B cell (primary cell): ENCODE measurements at regions not wholly inside any gene's neighbourhood (a gene's known extent, or its start where the extent isn't known, plus 50 kb on each side); places are given as distances from the start of the nearest gene placed in this dataset.

Experiments
- ATAC-seq: fragments of 200-7000 bp; cut with Tn5 transposase; one replicate; pipeline ENCODE4 v1.10.0; 2021; ENCODE audit warnings: low read depth, mild to moderate bottlenecking, moderate number of reproducible peaks, moderate library complexity
- CTCF ChIA-PET: fragments of 350-600 bp; sonication (Branson Sonifier 250); formaldehyde crosslinking; loops from one replicate; lab custom pipeline; 2021; ENCODE audit warnings: antibody characterized with exemption, inconsistent platforms; lab: Charles Lee
- POLR2A ChIA-PET: fragments of 350-600 bp; sonication (Branson Sonifier 250); formaldehyde crosslinking; loops from one replicate; lab custom pipeline; 2021; ENCODE audit warnings: antibody characterized with exemption; lab: Charles Lee
- DNase-seq: peaks from one replicate; pipeline ENCODE4 v3.0.0; 2013
- H2AFZ ChIP-seq: 2 replicates; pipeline ENCODE4 v1.6.1; 2012; ENCODE audit warnings: mild to moderate bottlenecking, low read depth, low read length; ENCODE audit not compliant: insufficient read depth, poor library complexity, severe bottlenecking
- H3K27ac ChIP-seq, 2 donors: 1 replicate in 1 of 2; 2 replicates in 1 of 2; pipeline ENCODE4 v1.5.1; 2012 to 2013; ENCODE audit warnings: low read length in 2 of 2, mild to moderate bottlenecking in 2 of 2, moderate library complexity in 1 of 2
- H3K27me3 ChIP-seq, 4 experiments: fragments of 200-600 bp in 1 of 4; sonication (generic) in 1 of 4; replicated peaks in 1 of 4; 1 replicate in 2 of 4; 2 replicates in 2 of 4; pipeline versions ENCODE4 v1.6.1 to v1.7.0; 2013 to 2016; ENCODE audit warnings: low read length in 3 of 4, mild to moderate bottlenecking in 2 of 4, mixed read lengths in 1 of 4, moderate library complexity in 1 of 4; ENCODE audit not compliant: insufficient read depth in 4 of 4, control insufficient read depth in 3 of 4; ENCODE audit errors: control extremely low read depth in 1 of 4
- H3K36me3 ChIP-seq, 2 experiments: replicated peaks in 1 of 2; 1 replicate in 1 of 2; 2 replicates in 1 of 2; pipeline versions ENCODE4 v1.6.1 to v1.7.1; 2013; ENCODE audit warnings: low read length in 1 of 2; ENCODE audit not compliant: insufficient read depth in 2 of 2, control insufficient read depth in 1 of 2; ENCODE audit errors: control extremely low read depth in 1 of 2, extremely low read depth in 1 of 2
- H3K4me1 ChIP-seq, 2 donors: fragments of 200-600 bp in 1 of 2; sonication (generic) in 1 of 2; 1 replicate in 1 of 2; 2 replicates in 1 of 2; pipeline versions ENCODE4 v1.5.1 to v1.6.1; 2013 to 2017; ENCODE audit warnings: low read length in 2 of 2; ENCODE audit not compliant: control insufficient read depth in 2 of 2, insufficient read depth in 2 of 2
- H3K4me2 ChIP-seq: replicated peaks from 2 replicates; pipeline ENCODE3; 2012; ENCODE audit warnings: mild to moderate bottlenecking, low read depth, low read length; ENCODE audit not compliant: poor library complexity, severe bottlenecking
- H3K4me3 ChIP-seq, 5 experiments: fragments of 200-600 bp in 1 of 5; sonication (generic) in 1 of 5; 1 replicate in 3 of 5; 2 replicates in 2 of 5; pipeline versions ENCODE4 v1.5.1 to v1.7.0; 2011 to 2016; ENCODE audit warnings: low read length in 4 of 5, mild to moderate bottlenecking in 4 of 5, low read depth in 2 of 5, control low read depth in 1 of 5, moderate library complexity in 1 of 5; ENCODE audit not compliant: insufficient read depth in 1 of 5; ENCODE audit errors: control extremely low read depth in 1 of 5, extremely low read depth in 1 of 5
- H3K79me2 ChIP-seq: fragments of 200-600 bp; sonication (generic); one replicate; pipeline ENCODE4 v1.6.0; 2016; ENCODE audit warnings: low read length; ENCODE audit not compliant: control insufficient read depth, insufficient read depth
- H3K9ac ChIP-seq: fragments of 200-600 bp; sonication (generic); 2 replicates; pipeline ENCODE4 v1.6.1; 2017; ENCODE audit warnings: mild to moderate bottlenecking, low read length, moderate library complexity
- H3K9me3 ChIP-seq, 3 donors: one replicate each; pipeline versions ENCODE4 v1.6.1 to v1.7.1; 2013; ENCODE audit warnings: low read length in 2 of 3; ENCODE audit not compliant: control insufficient read depth in 2 of 3, insufficient read depth in 1 of 3; ENCODE audit errors: control extremely low read depth in 1 of 3
- H4K20me1 ChIP-seq: 2 replicates; pipeline ENCODE4 v1.6.0; 2012; ENCODE audit warnings: mild to moderate bottlenecking, low read length; ENCODE audit not compliant: insufficient read depth, control insufficient read depth, poor library complexity, severe bottlenecking
- H3K27ac Mint-ChIP-seq: one replicate; pipeline ENCODE4 v1.8.0; 2021; ENCODE audit warnings: mixed read lengths
- H3K27me3 Mint-ChIP-seq: one replicate; pipeline ENCODE4 v1.8.0; 2021; ENCODE audit warnings: mixed read lengths
- H3K4me1 Mint-ChIP-seq: one replicate; pipeline ENCODE4 v1.8.0; 2021; ENCODE audit warnings: mixed read lengths
- H3K4me3 Mint-ChIP-seq: one replicate; pipeline ENCODE4 v1.8.0; 2021; ENCODE audit warnings: mixed read lengths
- H3K9me3 Mint-ChIP-seq: one replicate; pipeline ENCODE4 v1.8.0; 2022; ENCODE audit warnings: mixed read lengths; ENCODE audit not compliant: insufficient read depth
- EZH2 ChIP-seq: IDR thresholded peaks from 2 replicates; pipeline ENCODE4 v1.6.1; 2012; ENCODE audit warnings: borderline replicate concordance, low read depth, mild to moderate bottlenecking, moderate library complexity, low read length; ENCODE audit not compliant: insufficient read depth, poor library complexity, severe bottlenecking
- WGBS: methylation state at CpG from one replicate; pipeline ENCODE4 v1.1.5; 2013; ENCODE audit warnings: missing lambda C conversion rate; ENCODE audit not compliant: insufficient coverage; 5-methylcytosine and 5-hydroxymethylcytosine counted together
- intact Hi-C: fragments of 100-400 bp; cut with micrococcal nuclease; formaldehyde crosslinking; loops from one replicate; pipeline ENCODE4 v1.10.0; 2022
- TF ChIP-seq, protein P1 (sequence below): fragments of 200-600 bp; IDR thresholded peaks from one replicate; pipeline ENCODE4 v1.8.0; 2022; ENCODE audit warnings: antibody characterized with exemption, mild to moderate bottlenecking

DNA sequence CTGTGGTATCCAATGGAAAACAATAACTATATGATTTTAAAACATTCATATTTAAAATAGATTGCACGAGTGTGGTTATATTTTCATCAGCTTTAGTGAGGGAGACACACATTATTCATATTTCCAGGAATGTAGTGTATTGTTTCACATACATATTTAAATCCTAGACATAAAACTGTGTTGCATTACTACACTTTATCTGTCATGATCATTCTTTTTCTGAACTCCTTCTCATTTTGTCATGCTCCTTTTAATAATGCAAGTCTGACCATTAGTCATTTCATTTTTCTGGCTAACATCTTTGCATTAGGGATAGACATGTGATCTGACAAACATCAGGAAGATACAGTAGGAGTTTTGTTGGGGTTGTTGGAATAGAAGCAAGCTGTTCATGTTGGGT, 1382.7 kb downstream of the PCDH7 start:
- H2AFZ ChIP-seq = no peak overlapping the region
- CTCF ChIA-PET = no interaction called here
- Mint-ChIP-seq H3K4me3 (no peak overlapping the region), H3K27me3 (no peaks in the 10 kb centered on the region), H3K27ac (no peak overlapping the region), H3K4me1 (no peaks in the 10 kb centered on the region), H3K9me3 (no peaks in the 10 kb centered on the region)
- H3K36me3 ChIP-seq = no peaks in the 10 kb centered on the region
- no peaks in the 10 kb centered on the region for H3K4me1 ChIP-seq
- H3K9me3 ChIP-seq = peaks cover 0 to 1% (median 0%) of the 10 kb centered on the region in 3 donors
- no CpG with 5 or more reads among the region's 1 CpG for WGBS
- H3K9ac ChIP-seq = no peak overlapping the region
- intact Hi-C loops = no loop called here
- TF ChIP-seq, protein P1, sequence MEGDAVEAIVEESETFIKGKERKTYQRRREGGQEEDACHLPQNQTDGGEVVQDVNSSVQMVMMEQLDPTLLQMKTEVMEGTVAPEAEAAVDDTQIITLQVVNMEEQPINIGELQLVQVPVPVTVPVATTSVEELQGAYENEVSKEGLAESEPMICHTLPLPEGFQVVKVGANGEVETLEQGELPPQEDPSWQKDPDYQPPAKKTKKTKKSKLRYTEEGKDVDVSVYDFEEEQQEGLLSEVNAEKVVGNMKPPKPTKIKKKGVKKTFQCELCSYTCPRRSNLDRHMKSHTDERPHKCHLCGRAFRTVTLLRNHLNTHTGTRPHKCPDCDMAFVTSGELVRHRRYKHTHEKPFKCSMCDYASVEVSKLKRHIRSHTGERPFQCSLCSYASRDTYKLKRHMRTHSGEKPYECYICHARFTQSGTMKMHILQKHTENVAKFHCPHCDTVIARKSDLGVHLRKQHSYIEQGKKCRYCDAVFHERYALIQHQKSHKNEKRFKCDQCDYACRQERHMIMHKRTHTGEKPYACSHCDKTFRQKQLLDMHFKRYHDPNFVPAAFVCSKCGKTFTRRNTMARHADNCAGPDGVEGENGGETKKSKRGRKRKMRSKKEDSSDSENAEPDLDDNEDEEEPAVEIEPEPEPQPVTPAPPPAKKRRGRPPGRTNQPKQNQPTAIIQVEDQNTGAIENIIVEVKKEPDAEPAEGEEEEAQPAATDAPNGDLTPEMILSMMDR = no peak
- no peaks in the 10 kb centered on the region for H3K79me2 ChIP-seq
- no peak for DNase-seq
- H3K4me2 ChIP-seq = no peak overlapping the region
- no peak overlapping the region for H3K27ac ChIP-seq
- H4K20me1 ChIP-seq = no peaks in the 10 kb centered on the region
- POLR2A ChIA-PET = no interaction called here
- ATAC-seq = no peak
- no peak overlapping the region for H3K4me3 ChIP-seq
- H3K27me3 ChIP-seq = no peaks in the 10 kb centered on the region

DNA sequence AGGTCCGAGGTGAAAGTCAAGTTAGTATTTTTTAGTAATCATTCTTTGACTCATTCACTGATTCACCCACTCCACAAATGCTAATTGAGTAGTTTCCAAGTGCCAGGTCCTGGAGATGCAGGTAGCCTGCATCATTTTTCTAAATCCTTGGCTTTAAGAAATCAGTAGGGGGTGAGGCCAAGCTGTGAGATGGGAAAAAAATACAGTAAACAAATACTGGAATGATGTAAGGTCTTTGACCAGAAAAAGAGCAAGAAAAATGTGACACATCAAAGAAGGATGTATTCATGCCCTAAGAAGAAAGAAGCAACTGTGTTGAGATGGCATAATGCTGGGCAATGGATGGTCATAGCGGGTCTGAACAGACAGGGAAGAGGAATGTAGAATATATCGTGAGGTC, 1386.6 kb downstream of the PCDH7 start:
- Histone ChIP-seq H3K4me1 (no peaks in the 10 kb centered on the region), H3K79me2 (no peaks in the 10 kb centered on the region), H3K27ac (no peak overlapping the region), H2AFZ (no peak overlapping the region), H3K27me3 (no peaks in the 10 kb centered on the region), H3K36me3 (no peaks in the 10 kb centered on the region), H3K9ac (no peak overlapping the region), H3K4me2 (no peak overlapping the region), H3K9me3 (peaks cover 0 to 1% (median 0%) of the 10 kb centered on the region in 3 donors), H3K4me3 (no peak overlapping the region), H4K20me1 (no peaks in the 10 kb centered on the region)
- TF ChIP-seq, protein P1 = no peak
- no peak for TF ChIP-seq EZH2
- Mint-ChIP-seq H3K27me3 (no peaks in the 10 kb centered on the region), H3K27ac (no peak overlapping the region), H3K9me3 (no peaks in the 10 kb centered on the region), H3K4me1 (no peaks in the 10 kb centered on the region), H3K4me3 (no peak overlapping the region)
- ATAC-seq (no peak), DNase-seq (no peak)
- POLR2A ChIA-PET = no interaction called here
- intact Hi-C loops = no loop called here
- 100% methylated on average over 1 of the region's 3 CpGs for WGBS
- CTCF ChIA-PET = no interaction called here
